Endodermal cell (in vitro differentiated cells): ENCODE measurements at regions not wholly inside any gene's neighbourhood (a gene's known extent, or its start where the extent isn't known, plus 50 kb on each side); places are given as distances from the start of the nearest gene placed in this dataset.

Experiments
- DNase-seq: peaks from one replicate; pipeline ENCODE4 v3.0.0-alpha.2; 2017
- H3K27ac ChIP-seq: 2 replicates; pipeline ENCODE4 v1.5.1; 2013; ENCODE audit warnings: mild to moderate bottlenecking, low read depth, low read length, moderate library complexity
- H3K27me3 ChIP-seq: 2 replicates; pipeline ENCODE4 v1.6.1; 2013; ENCODE audit warnings: mild to moderate bottlenecking, low read length, moderate library complexity; ENCODE audit not compliant: insufficient read depth, control insufficient read depth, poor library complexity, severe bottlenecking
- H3K36me3 ChIP-seq: 2 replicates; pipeline ENCODE4 v1.7.0; 2013; ENCODE audit warnings: mild to moderate bottlenecking, low read length, moderate library complexity; ENCODE audit not compliant: control insufficient read depth, insufficient read depth
- H3K4me1 ChIP-seq: one replicate; pipeline ENCODE4 v1.7.0; 2013; ENCODE audit warnings: low read length; ENCODE audit not compliant: control insufficient read depth, insufficient read depth
- H3K4me3 ChIP-seq: 2 replicates; pipeline ENCODE4 v1.5.1; 2013; ENCODE audit warnings: mild to moderate bottlenecking, low read length, moderate library complexity
- H3K9ac ChIP-seq: 2 replicates; pipeline ENCODE4 v1.6.1; 2013; ENCODE audit warnings: mild to moderate bottlenecking, low read length, moderate library complexity; ENCODE audit not compliant: poor library complexity, severe bottlenecking; ENCODE audit errors: extremely low read depth
- H3K9me3 ChIP-seq: 2 replicates; pipeline ENCODE4 v1.6.1; 2013; ENCODE audit warnings: mild to moderate bottlenecking, low read length, moderate library complexity; ENCODE audit not compliant: control insufficient read depth
- H3K27ac Mint-ChIP-seq: 2 replicates; pipeline ENCODE4 v1.8.0; 2020; ENCODE audit warnings: mixed read lengths
- H3K27me3 Mint-ChIP-seq: 2 replicates; pipeline ENCODE4 v1.8.0; 2021; ENCODE audit warnings: mild to moderate bottlenecking, mixed read lengths; ENCODE audit not compliant: insufficient read depth
- H3K36me3 Mint-ChIP-seq: 2 replicates; pipeline ENCODE4 v1.8.0; 2020; ENCODE audit warnings: low read depth, mixed read lengths
- H3K4me1 Mint-ChIP-seq: 2 replicates; pipeline ENCODE4 v1.8.0; 2020; ENCODE audit warnings: mixed read lengths
- H3K4me3 Mint-ChIP-seq: 2 replicates; pipeline ENCODE4 v1.8.0; 2020; ENCODE audit warnings: mild to moderate bottlenecking, moderate library complexity, mixed read lengths
- H3K9me3 Mint-ChIP-seq: 2 replicates; pipeline ENCODE4 v1.8.0; 2020; ENCODE audit warnings: mild to moderate bottlenecking, mixed read lengths
- CTCF ChIP-seq: fragments of 200-600 bp; sonication (generic); conservative IDR thresholded peaks from 2 replicates; pipeline ENCODE4 v1.5.0; 2021; ENCODE audit warnings: antibody characterized with exemption, mild to moderate bottlenecking
- WGBS, 2 experiments: methylation state at CpG; one replicate each; pipeline versions ENCODE4 v1.1.5 to v1.1.7; 2013; ENCODE audit warnings: missing lambda C conversion rate in 2 of 2, mixed read lengths in 1 of 2; ENCODE audit not compliant: insufficient coverage in 1 of 2, insufficient read length in 1 of 2; 5-methylcytosine and 5-hydroxymethylcytosine counted together

DNA sequence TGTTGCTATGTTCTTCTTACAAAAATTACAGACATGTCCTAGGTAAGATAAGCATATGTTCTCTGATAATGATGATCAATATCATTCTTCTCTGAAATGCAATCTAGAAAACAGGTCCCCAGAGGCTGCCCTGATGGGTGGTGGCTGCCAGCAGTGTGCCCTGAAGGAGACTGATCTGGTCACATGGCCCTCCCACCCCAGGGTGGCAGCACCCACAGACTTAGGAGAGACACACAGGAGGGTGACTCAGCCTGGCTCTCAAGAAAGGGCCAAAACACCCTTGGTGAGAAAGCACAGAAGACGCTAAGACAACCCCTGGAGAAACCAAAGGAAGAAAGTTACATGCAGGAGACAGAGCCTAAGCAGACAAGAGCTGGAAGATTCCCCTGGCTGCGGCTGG lies 203.7 kb downstream of the TJP1 start:
- TF ChIP-seq CTCF: no peak
- Mint-ChIP-seq H3K36me3 (no peaks in the 10 kb centered on the region), H3K9me3 (no peaks in the 10 kb centered on the region), H3K27me3 (peaks cover 2% of the 10 kb centered on the region), H3K4me1 (no peaks in the 10 kb centered on the region), H3K27ac (no peak overlapping the region), H3K4me3 (no peak overlapping the region)
- H3K4me1 ChIP-seq: no peaks in the 10 kb centered on the region
- H3K9me3 ChIP-seq: no peaks in the 10 kb centered on the region
- WGBS, 2 experiments: 85 to 94% methylated on average over 2 of the region's 2 CpGs
- H3K9ac ChIP-seq: no peak overlapping the region
- H3K4me3 ChIP-seq: no peak overlapping the region
- no peaks in the 10 kb centered on the region for H3K36me3 ChIP-seq
- no peaks in the 10 kb centered on the region for H3K27me3 ChIP-seq
- no peak for DNase-seq
- no peak overlapping the region for H3K27ac ChIP-seq

GRCh38 chr15:29616512-29616911 lies 205.8 kb downstream of the TJP1 start:
- Mint-ChIP-seq H3K36me3 (no peaks in the 10 kb centered on the region), H3K4me1 (peaks cover 15% of the 10 kb centered on the region), H3K9me3 (no peaks in the 10 kb centered on the region), H3K4me3 (no peak overlapping the region), H3K27ac (no peak overlapping the region), H3K27me3 (peaks cover 3% of the 10 kb centered on the region)
- no peak for TF ChIP-seq CTCF
- no peaks in the 10 kb centered on the region for H3K27me3 ChIP-seq
- no peak overlapping the region for H3K9ac ChIP-seq
- H3K36me3 ChIP-seq: no peaks in the 10 kb centered on the region
- no peak overlapping the region for H3K4me3 ChIP-seq
- no peaks in the 10 kb centered on the region for H3K9me3 ChIP-seq
- no peak overlapping the region for H3K27ac ChIP-seq
- DNase-seq: no peak
- H3K4me1 ChIP-seq: no peaks in the 10 kb centered on the region

- Mint-ChIP-seq H3K4me3 (no peak overlapping the region), H3K9me3 (no peaks in the 10 kb centered on the region), H3K4me1 (peaks cover 20% of the 10 kb centered on the region), H3K27ac (no peak overlapping the region), H3K27me3 (peaks cover 6% of the 10 kb centered on the region), H3K36me3 (no peaks in the 10 kb centered on the region)
- no peak for TF ChIP-seq CTCF
- no peaks in the 10 kb centered on the region for H3K36me3 ChIP-seq
- H3K9me3 ChIP-seq: no peaks in the 10 kb centered on the region
- no peak overlapping the region for H3K27ac ChIP-seq
- DNase-seq: no peak
- H3K4me1 ChIP-seq: no peaks in the 10 kb centered on the region
- no peak overlapping the region for H3K4me3 ChIP-seq
- no peaks in the 10 kb centered on the region for H3K27me3 ChIP-seq
- WGBS, 2 experiments: 92 to 93% methylated on average over 4 of the region's 4 CpGs
- H3K9ac ChIP-seq: no peak overlapping the region
Observed at GRCh38 chr15:29615791-29616190, 206.5 kb downstream of the TJP1 start.
